BJ (cell line): ENCODE measurements at regions not wholly inside any gene's neighbourhood (a gene's known extent, or its start where the extent isn't known, plus 50 kb on each side); places are given as distances from the start of the nearest gene placed in this dataset.
"Not testable (repeated sequence)": the region's sequence is repeated elsewhere in the genome, so short reads cannot be mapped to it uniquely, and the experiment has no call there.

Experiments
- CTCF ChIA-PET: fragments of 350-600 bp; formaldehyde crosslinking; extraction: SDS; loops from one replicate; lab custom pipeline; 2021; ENCODE audit warnings: antibody characterized with exemption, inconsistent platforms; lab: Yijun Ruan, JAX
- POLR2A ChIA-PET: fragments of 300-600 bp; sonication (Branson Sonifier 250); formaldehyde crosslinking; extraction: SDS; loops from one replicate; lab custom pipeline; 2021; ENCODE audit warnings: antibody characterized with exemption; lab: Charles Lee
- DNase-seq: peaks from one replicate; pipeline ENCODE4 v3.0.0-alpha.2; 2011; ENCODE audit warnings: low read depth
- H3K27me3 ChIP-seq: 2 replicates; pipeline ENCODE4 v1.6.0; 2011; ENCODE audit warnings: low read length; ENCODE audit not compliant: control insufficient read depth, insufficient read depth
- H3K36me3 ChIP-seq: 2 replicates; pipeline ENCODE4 v1.5.1; 2011; ENCODE audit warnings: low read length; ENCODE audit not compliant: control insufficient read depth, insufficient read depth
- H3K4me3 ChIP-seq: 2 replicates; pipeline ENCODE4 v1.5.1; 2011; ENCODE audit warnings: low read depth, mild to moderate bottlenecking, control low read depth, low read length
- TF ChIP-seq, protein P1 (sequence below): IDR thresholded peaks from 2 replicates; pipeline ENCODE4 v1.5.1; 2011; ENCODE audit warnings: low read depth, mild to moderate bottlenecking, control low read depth, inconsistent platforms, low read length, moderate library complexity; ENCODE audit not compliant: insufficient read depth

DNA sequence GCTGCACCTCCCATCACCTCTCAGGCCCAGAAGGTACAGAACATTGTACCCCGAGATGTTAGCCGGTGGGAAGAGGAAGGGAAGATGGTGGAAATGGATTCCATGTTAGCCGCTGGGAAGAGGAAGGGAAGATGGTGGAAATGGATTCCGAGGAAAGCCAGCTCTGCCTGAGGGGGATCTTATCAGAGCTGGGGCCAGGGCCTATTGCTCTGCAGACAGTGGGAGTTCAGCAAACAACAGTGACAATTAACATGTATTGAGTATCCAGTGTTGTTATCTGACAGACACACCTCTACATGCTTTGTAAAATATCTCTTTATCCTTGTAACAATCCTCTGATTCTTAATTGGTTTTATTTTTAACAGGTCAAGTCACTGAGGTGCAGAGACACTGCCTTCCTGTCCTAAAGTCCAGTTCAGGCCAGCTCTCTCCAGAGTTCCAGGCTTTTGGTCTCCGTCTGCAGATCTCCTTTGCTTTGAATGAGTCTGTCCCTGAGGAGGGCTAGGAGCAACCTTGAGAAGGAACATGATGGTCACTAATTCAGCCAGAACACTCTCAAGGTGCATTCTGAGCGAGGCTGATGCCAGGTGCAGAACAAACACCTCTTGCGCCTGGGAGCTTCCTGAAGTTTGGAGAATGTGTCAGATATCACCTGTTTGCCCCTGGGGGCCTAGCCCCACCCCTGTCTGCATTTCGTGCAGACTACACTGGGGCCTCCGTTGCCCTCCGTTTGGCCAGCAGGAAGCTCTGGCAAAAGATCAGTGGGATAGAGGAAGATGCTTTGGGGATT lies 82.4 kb upstream of the PODXL start:
- H3K27me3 ChIP-seq: no peaks in the 10 kb centered on the region
- no peak for DNase-seq
- ChIA-PET POLR2A (no interaction called here), CTCF (interaction anchor here (0.5 to 2.3 kb wide), 3 partner anchors 10 to 126 kb away, joined by 3 to 7 read pairs (median 4); no protein-coding TSS in a partner anchor)
- no peak overlapping the region for H3K4me3 ChIP-seq
- TF ChIP-seq, protein P1, sequence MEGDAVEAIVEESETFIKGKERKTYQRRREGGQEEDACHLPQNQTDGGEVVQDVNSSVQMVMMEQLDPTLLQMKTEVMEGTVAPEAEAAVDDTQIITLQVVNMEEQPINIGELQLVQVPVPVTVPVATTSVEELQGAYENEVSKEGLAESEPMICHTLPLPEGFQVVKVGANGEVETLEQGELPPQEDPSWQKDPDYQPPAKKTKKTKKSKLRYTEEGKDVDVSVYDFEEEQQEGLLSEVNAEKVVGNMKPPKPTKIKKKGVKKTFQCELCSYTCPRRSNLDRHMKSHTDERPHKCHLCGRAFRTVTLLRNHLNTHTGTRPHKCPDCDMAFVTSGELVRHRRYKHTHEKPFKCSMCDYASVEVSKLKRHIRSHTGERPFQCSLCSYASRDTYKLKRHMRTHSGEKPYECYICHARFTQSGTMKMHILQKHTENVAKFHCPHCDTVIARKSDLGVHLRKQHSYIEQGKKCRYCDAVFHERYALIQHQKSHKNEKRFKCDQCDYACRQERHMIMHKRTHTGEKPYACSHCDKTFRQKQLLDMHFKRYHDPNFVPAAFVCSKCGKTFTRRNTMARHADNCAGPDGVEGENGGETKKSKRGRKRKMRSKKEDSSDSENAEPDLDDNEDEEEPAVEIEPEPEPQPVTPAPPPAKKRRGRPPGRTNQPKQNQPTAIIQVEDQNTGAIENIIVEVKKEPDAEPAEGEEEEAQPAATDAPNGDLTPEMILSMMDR: no peak
- no peaks in the 10 kb centered on the region for H3K36me3 ChIP-seq

DNA sequence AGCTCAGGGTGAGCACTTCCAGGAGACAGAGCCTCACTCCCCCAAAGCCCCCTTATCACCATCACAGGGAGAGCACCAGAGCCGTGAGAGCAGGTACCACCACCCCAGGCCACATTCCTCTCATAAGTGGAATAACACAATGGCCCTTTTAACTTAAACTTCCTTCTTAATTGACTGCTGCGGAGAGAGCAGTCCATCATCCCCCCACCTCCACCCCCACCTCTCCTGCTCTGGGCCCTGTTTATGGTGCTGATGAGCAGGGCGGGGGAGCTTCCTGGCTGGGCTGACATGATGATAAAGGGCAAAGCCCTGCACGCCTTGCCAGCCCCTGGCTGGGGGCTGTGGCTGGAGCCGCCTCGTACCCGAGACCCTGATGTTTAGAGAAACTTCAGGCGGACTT lies 81.4 kb upstream of the PODXL start:
- ChIA-PET POLR2A (no interaction called here), CTCF (interaction anchor here (1.2 to 2.3 kb wide), 2 partner anchors 11 to 92 kb away, joined by 5 to 7 read pairs; no protein-coding TSS in a partner anchor)
- no peak for DNase-seq

DNA sequence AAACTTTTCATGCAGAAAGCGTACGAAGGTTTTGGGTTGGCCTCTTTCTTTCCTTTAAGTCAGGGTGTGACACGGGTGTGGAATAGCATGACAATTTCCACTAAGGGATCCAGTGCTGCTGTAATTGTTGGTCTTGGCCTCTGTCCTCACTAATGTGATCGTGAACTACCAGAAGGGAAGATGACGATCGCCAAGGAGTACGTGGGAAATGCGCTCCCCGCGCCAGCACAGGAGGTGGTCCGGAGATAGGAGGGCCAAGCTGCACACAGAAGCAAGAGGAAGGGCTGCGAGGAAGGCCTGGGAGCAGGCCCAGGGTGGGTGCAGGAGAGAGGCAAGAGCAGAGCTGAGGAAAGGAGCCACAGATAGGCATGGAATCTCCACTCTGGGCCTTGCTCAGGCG lies 79.7 kb upstream of the PODXL start:
- POLR2A ChIA-PET: interaction anchor here (0.6 kb wide), 1 partner anchor 21 kb away, joined by 14 read pairs; no protein-coding TSS in a partner anchor
- TF ChIP-seq, protein P1: no peak
- CTCF ChIA-PET: interaction anchor here (1.6 kb wide), 1 partner anchor 10 kb away, joined by 7 read pairs; no protein-coding TSS in a partner anchor

More for the DNA sequence above, 81.4 kb upstream of the PODXL start:
- TF ChIP-seq, protein P1: no peak
- H3K4me3 ChIP-seq: no peak overlapping the region
- no peaks in the 10 kb centered on the region for H3K36me3 ChIP-seq
- no peaks in the 10 kb centered on the region for H3K27me3 ChIP-seq

DNA sequence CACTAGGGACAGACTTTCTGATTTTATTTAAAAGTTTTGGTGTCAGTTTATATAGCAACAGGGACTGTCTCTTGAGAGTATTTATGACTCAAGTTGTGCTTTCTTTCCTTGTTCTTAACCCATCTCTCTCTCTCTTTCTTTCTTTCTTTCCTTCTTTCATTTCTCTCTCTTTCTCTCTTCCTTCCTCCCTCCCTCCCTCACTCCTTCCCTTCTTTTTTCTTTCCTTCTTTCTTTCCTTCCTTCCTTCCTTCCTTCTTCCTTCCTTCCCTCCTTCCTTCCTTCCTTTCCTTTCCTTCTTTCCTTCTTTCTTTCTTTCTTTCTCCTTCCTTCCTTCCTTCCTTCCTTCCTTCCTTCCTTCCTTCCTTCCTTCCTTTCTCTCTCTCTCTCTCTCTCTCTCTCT lies 77.8 kb upstream of the PODXL start:
- H3K27me3 ChIP-seq, DNase-seq, POLR2A ChIA-PET, H3K4me3 ChIP-seq, CTCF ChIA-PET, H3K36me3 ChIP-seq: not testable (repeated sequence)

More for the DNA sequence above, 79.7 kb upstream of the PODXL start:
- Histone ChIP-seq H3K27me3 (no peaks in the 10 kb centered on the region), H3K36me3 (no peaks in the 10 kb centered on the region), H3K4me3 (no peak overlapping the region)
- DNase-seq: no peak

DNA sequence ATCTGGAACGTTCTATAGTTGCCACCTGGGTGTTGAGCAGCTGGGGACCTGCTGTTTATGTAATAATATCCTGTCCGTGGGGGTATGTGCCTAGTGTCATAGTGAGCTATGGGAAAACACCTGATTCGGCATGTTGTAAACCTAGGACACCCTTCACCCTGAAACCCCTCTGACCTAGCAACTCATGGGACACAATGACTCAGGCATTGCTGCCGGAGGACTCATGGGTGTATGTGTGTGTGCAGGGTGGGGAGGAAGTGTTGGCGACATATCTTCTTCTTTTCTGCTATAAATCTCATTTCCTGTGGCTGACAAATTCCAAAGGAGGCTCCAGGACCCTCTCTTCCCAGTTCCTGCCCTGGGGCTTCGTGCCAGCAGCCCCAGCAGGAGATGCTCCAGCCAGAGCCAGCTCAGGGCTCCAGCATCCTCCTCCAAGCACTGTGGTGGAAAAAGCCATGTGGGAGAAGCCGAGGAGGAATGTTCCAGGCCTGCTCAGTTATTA lies 77.0 kb upstream of the PODXL start:
- TF ChIP-seq, protein P1: no peak
- Histone ChIP-seq H3K4me3 (no peak overlapping the region), H3K27me3 (no peaks in the 10 kb centered on the region), H3K36me3 (no peaks in the 10 kb centered on the region)
- CTCF ChIA-PET: interaction anchor here (0.7 to 0.9 kb wide), 2 partner anchors 22 to 25 kb away, joined by 3 to 4 read pairs; no protein-coding TSS in a partner anchor
- DNase-seq: peak; percentile 21
- POLR2A ChIA-PET: no interaction called here
